GM18873 (cell line): ENCODE measurements at regions not wholly inside any gene's neighbourhood (a gene's known extent, or its start where the extent isn't known, plus 50 kb on each side); places are given as distances from the start of the nearest gene placed in this dataset.

Experiments used
- ATAC-seq: cut with Tn5 transposase; IDR thresholded peaks from one replicate; pipeline ENCODE4 v1.9.1; 2021; ENCODE audit warnings: mild to moderate bottlenecking, moderate library complexity, moderate number of reproducible peaks; ENCODE audit not compliant: unreplicated experiment, low FRiP score

DNA sequence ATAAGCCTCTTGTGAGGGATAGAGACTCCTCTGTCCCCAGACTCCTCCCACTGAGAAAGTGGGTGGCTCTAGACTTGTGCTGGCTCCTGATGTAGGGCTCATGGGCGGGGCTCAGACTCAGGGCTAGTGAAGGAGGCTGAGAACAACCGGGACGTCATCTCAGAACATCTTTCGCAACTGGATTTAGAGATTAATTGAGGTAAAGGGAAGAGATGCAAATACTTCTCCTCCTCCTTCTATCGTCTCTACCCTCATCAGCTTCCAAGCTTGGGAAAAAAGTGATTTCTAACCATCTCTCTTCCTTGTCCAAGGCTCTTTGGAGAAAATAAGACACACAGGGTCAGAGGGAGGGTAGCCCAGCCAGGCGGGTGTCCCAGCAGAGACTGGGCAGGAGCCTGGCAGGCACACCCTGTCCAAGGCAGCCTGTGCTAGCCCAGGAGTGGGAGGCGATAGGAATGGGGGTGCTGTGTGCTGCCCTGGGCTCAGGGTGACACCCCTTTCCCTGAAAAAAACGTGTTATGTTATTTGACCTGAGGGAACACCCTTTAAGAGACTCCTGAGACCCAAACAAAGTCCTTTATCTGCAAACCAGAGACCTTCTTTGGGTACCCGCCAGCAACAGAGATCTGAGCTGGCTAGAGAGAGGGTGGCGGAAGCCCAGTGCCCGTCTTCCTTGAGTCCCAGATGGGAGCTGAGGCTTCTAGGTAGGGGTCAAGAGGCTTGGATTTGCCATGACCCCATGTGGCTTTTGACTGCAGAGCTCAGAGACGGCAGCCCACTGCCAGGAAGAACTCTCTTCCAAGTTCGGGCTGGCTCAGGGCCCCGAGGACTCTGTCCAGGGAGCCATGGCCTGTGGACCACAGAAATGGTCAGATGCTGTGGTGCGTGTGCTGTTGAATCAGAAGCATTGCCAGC lies 160.9 kb downstream of the ADAMTS15 start:
- ATAC-seq = no peak

DNA sequence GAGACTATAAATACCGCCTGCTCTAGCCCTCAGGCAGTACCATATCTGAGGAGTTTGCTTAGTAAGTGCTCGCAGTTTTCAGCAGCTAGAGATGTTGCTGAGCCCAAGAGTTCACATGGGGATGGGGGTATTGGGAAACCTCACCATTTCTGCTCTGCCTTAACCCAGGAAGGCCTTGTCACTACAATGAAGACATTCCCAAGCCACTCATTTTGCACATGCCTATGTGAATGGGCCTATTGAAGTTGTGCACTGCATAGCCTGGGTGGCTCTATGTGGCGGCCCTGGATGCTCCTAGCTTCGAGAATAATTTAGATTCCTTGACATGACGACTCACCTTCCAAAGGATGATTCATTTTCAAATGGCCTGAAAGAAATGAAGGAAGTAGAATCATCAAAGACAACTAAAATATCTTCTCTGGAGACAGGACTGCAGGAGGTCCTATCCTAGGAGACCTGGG lies 163.4 kb downstream of the ADAMTS15 start:
- no peak for ATAC-seq

- ATAC-seq = no peak
Observed at GRCh38 chr11:130612291-130612851, 163.9 kb downstream of the ADAMTS15 start.

- ATAC-seq = no peak
Observed at GRCh38 chr11:130613396-130613795, 165.0 kb downstream of the ADAMTS15 start.

DNA sequence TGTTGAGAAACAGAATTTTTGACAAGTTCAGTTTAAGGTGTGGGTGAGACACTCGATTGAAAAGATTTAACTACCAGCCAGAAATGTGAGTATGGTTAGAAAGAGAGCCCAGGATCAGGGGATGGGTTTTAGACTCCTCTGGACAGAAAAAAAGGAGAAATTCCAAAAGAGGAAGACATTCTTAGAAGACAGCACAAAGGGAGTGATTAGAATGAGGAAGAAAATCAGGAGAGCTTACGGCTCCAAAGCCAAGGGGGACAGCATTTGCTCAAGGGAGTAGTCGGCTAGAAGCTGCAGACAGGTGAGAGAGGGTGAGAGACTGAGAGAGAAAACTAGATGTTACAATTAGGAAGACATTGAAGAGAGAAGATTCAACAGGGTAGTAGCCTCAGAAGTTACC lies 166.1 kb downstream of the ADAMTS15 start:
- ATAC-seq = no peak

GRCh38 chr11:130615561-130615960 lies 167.1 kb downstream of the ADAMTS15 start:
- no peak for ATAC-seq

- no peak for ATAC-seq
Observed at GRCh38 chr11:130616573-130616972, 168.1 kb downstream of the ADAMTS15 start.

DNA sequence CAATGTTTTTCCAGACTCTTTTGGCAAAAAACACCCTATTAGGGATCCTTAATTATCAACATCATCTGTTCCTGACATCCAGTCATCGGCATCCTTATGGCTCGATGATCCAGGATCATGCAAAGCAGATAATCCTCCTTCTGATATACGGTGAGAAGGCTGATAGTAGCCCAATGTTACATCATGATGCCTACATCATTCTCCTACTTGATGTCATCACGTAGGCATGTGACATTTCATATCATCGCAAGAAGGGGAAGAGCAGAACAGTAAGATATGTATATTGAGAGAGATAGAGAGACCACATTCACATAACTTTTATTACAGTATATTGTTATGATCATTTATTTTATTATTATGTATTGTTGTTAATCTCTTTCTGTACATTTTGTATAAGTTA lies 168.6 kb downstream of the ADAMTS15 start:
- no peak for ATAC-seq

DNA sequence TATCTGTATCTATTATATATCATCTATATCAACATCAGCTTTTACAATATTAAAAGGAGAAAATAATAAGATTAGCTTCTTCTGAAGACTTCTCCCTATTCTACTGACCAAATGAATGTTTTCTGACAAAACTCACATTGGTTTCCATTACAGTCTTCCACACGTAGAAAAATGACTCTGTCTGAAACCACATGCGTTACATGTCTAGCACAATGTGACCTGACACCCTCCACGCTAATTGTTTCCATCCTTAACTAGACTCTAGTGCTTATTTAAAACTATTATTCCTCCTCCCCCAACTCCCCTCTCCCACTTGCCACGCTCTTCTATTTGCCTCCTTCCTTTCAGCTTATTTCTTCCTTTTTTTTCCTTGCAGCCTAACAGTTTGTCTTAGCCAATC lies 172.1 kb downstream of the ADAMTS15 start:
- ATAC-seq = no peak

DNA sequence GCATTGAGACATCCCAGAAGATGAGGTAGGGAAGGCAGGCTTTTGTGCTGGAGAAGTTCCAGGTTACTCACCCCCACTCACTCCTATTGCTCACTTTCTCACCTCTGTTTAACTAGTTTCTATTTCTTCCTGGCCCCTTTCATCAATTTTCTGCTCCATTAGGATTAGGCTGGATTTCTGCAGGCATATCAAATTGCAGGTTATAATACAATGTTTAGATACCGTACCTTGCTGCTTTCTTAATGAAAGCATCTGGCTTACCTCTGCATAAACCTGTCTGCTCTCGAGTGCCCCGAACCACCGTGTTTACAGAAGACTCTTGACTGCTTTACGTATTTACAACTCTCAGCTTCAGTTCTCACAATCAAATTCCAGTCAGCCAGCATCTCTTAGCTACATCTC lies 173.7 kb downstream of the ADAMTS15 start:
- no peak for ATAC-seq

- ATAC-seq = no peak
Observed at GRCh38 chr11:130623670-130624668, 175.5 kb downstream of the ADAMTS15 start.

GRCh38 chr11:130624971-130625544 lies 176.6 kb downstream of the ADAMTS15 start:
- ATAC-seq = no peak

- ATAC-seq = no peak
Observed at GRCh38 chr11:130625578-130626306, 177.3 kb downstream of the ADAMTS15 start.

- ATAC-seq = no peak
Observed at GRCh38 chr11:130629039-130629438, 180.6 kb downstream of the ADAMTS15 start.

- no peak for ATAC-seq
Observed at GRCh38 chr11:130631119-130631518, 182.7 kb downstream of the ADAMTS15 start.

GRCh38 chr11:130633466-130633865 lies 185.0 kb downstream of the ADAMTS15 start:
- ATAC-seq = no peak

DNA sequence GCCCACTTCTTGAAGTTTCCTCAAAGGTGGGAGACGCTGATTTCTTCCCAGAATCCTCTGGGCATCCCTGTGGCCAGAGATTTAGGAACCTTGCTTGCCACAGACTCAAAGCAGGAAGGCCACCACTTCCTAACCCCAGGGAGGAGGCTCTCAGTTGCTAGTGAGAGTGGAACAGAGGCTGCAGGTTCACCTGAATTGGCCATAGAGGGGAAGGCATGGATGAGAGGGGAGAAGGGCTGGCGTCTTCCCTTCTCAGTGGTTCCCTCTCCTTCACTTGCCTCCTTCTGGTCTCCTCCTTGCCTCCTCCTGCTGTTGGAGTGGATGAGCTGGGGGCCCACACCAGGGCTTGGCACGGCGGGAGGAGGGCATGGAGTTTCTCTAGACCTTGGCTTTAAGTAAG lies 185.7 kb downstream of the ADAMTS15 start:
- ATAC-seq = no peak

- no peak for ATAC-seq
Observed at GRCh38 chr11:130634961-130635473, 186.6 kb downstream of the ADAMTS15 start.

GRCh38 chr11:130635937-130636630 lies 187.6 kb downstream of the ADAMTS15 start:
- ATAC-seq = no peak
